NCI-H748 (cell line): ENCODE measurements at regions not wholly inside any gene's neighbourhood (a gene's known extent, or its start where the extent isn't known, plus 50 kb on each side); places are given as distances from the start of the nearest gene placed in this dataset.

Experiments
- DNase-seq: peaks from one replicate; lab custom pipeline; 2025; ENCODE audit not compliant: unreplicated experiment; lab: John Stamatoyannopoulos, UW

GRCh38 chr2:128756365-128756717, 437.7 kb upstream of the HS6ST1 start:
- DNase-seq: peak; percentile 2

DNA sequence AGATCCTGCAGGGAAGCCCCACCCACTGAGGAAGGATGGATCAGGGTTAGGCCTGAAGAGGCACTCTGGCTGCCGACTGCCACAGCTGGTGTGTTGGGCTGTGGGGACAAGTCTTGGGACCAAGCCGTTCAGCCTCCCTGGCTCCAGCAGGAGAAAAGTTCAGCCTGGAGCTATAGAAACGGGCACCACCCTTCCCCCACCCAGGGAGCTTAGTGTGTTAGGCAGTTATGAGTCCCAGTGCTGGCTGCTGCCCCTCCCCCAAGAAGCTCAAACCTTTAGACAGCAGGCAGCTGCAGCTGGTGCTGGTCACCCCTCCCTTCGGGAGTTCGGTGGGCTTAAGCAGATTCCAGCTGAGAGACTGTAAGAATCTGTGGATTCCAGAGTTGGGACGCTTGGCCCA, 447.1 kb upstream of the HS6ST1 start:
- no peak for DNase-seq

DNA sequence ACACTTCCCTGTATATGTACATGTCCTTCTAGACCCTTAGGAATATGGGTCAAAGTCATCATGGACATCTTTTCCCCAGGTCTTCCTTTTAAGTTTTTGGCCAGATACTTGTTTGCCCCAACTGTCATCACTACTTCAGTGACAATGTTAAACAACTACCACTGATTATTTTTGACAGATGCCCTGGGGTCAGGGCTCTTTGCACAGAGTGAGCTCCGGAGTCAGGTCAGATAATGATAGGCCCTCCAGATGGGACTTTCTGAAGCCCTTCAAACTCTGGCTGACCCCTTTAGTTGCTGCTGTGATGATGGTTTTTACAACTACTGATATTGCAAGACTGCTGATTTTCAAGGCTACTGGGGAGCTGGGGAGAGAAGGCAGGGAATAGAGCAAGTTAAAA, 449.4 kb upstream of the HS6ST1 start:
- DNase-seq: no peak

- DNase-seq: no peak
These were observed 450.9 kb upstream of the HS6ST1 start for GRCh38 chr2:128769457-128770142.

DNA sequence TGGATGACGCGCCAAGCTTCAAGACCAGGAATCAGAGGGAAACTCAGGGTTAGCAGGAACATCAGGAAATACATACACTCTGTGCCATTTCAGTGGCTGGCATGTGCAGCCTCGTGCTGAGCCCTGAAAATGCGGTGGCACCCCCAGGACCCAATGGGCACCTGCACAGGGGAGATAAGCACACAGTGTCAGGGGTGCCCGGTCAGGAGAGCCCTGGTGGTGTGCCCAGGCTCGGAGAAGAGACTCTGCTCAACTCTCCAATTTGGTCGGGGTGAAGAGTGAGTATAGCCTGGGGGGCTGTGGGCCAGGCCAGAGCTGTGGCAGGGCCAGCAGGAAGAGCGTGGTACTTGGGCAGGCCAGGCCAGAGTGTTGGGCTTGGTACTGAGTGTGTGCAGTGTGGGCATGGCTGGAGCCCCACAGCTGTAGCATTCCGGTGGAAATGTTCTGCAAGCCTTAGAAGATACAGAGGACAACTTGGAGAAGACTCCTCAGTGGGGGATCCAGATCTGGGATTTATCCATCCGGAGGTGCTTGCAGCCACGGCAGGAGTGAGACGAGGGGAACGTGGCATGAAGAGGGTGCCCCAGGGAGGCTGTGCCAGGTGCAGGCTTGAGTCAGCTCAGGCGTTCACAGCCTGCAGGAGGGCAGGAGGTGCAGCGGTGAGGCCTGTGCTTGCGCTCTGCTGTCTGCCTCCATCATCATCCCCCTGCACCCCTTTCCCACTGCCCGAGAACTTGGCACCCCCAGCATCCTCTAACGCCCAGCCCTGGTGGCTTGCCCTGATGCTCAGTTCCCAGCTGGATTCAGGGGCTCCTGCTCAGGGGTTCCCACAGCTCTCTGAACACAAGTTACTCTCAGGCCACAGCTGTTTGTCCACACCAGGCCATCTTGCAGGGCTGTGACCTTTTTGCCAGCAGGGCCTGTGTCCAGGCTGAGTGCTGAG, 451.7 kb upstream of the HS6ST1 start:
- no peak for DNase-seq

GRCh38 chr2:128771401-128771800, 452.7 kb upstream of the HS6ST1 start:
- DNase-seq: no peak

- DNase-seq: no peak
These were observed 454.0 kb upstream of the HS6ST1 start for GRCh38 chr2:128772671-128773070.

DNA sequence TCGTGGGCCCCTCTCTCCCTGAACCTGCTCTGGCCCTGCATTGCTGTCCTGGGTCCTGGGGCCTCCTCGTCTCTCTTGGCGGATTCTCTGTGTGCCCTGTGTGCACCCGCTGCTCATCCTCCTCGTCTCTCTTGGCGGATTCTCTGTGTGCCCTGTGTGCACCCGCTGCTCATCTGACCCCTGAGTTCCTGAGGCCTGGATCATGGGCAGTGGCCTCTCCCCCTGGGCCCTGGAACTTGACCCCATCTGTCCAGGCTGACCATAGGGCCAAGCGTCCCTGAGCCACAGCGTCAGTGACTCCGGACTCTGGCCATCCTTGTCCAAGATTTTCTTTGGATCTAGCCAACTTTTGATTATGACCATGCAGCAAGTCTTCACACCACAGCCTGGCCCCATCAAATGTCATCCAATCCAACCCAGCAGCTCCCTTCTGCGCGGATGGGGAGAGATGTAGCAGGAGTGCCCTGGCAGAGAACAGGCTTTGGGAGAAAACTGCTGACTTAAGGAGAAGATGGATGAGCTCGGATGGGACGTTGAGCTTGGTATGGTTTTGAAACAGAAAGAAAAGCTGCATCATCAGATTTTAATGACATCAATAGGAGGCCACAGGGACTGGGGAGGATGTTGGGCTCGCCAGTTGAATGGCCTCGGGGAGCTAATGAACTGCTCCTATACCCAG, 455.1 kb upstream of the HS6ST1 start:
- no peak for DNase-seq

DNA sequence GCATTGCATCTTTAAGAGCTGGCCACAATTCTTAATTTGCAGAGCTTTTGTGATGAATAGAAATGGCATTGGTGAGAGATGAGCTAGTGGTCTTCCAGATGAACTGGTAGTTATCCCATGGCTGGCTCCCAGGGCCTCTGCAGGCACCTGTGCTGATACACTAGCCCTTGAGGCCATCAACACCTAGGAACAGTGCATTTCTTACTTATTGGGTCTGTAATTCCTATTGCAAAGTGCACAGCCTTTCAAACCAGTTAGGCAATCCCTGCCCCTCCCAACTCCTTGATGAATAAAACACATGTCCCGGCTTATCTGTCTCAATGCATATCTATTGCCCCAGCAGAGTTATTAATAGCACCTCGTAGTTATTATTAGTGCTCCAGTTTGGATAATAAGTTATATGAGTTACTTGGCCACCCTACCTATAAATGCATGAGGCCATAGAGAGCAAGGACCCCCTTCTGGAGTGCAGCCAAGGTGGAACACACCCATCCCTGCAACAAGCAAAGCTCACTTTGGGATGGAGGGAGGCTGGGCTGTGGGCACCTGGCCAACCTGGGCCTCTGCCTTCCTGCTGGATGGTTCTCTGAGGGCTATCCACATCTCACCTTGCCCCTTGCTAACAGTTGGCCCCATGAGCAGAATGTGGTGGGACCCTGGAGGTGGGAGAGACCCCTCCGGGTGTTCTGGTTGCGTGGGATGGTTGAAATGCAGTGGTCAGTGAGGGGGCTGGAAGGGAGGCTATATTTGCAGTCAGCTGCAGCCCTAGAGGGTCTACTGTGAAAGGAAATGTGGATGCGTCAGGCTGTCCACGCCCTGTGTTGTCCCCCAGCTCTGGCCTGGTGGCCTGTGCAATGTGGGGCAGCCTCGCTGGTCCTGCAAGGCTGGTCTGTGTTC, 455.9 kb upstream of the HS6ST1 start:
- no peak for DNase-seq

- DNase-seq: no peak
These were observed 456.7 kb upstream of the HS6ST1 start for GRCh38 chr2:128775217-128775913.

DNA sequence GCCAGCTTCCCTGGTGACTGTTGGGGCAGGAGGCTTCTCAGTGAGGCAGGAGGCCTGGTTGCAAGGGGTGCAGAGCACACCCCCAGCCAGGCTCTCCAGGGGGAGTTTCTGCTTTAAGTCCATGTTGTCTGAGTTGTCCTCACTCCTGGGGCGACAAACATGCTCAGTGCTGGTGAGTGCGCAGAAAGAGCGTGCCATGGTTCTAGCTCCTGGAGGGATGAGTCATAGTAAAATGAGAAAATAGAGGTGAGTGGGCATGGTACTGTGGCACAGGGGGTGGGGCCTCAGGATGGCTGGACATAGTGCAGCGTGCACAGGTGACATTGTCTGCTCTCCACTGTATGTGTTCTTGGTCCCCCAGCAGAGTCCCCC, 457.2 kb upstream of the HS6ST1 start:
- DNase-seq: no peak

GRCh38 chr2:128776461-128777195, 458.0 kb upstream of the HS6ST1 start:
- no peak for DNase-seq

GRCh38 chr2:128777196-128778035, 458.7 kb upstream of the HS6ST1 start:
- DNase-seq: no peak

GRCh38 chr2:128778843-128779242, 460.2 kb upstream of the HS6ST1 start:
- no peak for DNase-seq

GRCh38 chr2:128779301-128780095, 460.8 kb upstream of the HS6ST1 start:
- DNase-seq: no peak

DNA sequence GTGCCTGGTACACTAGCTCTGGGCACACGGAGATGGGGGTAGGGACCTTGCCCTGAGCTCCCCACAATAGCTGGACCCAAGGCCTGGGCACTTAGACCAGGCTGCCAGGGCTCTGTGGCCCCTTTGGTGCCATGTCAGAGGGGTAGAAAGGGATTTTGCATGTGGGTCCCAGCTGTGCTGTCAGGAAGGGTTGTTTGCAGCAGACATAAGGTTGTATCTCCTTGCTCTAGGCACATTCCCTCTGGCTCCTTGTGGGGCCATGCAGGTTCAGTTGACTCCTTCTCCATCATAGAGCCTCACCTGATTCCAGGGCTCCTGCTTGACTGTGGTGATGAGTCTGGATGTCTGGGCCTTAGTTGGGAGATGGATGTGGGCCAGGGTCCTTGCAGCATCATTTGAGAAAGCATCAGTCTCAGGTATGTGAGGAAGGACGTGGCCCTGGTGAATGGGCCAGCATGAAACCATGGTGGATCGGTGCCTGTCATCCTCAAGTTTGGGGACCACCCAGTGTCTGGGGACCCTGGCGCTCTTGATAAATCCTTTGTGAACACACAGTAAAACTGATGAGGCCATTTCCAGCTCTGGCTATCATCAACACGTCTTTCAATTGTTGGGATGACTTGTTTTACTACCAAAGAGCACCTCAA, 461.9 kb upstream of the HS6ST1 start:
- no peak for DNase-seq

GRCh38 chr2:128781166-128781565, 462.5 kb upstream of the HS6ST1 start:
- DNase-seq: no peak
